ENCODE measurements at regions not wholly inside any gene's neighbourhood (a gene's known extent, or its start where the extent isn't known, plus 50 kb on each side); places are given as distances from the start of the nearest gene placed in this dataset.

DNA sequence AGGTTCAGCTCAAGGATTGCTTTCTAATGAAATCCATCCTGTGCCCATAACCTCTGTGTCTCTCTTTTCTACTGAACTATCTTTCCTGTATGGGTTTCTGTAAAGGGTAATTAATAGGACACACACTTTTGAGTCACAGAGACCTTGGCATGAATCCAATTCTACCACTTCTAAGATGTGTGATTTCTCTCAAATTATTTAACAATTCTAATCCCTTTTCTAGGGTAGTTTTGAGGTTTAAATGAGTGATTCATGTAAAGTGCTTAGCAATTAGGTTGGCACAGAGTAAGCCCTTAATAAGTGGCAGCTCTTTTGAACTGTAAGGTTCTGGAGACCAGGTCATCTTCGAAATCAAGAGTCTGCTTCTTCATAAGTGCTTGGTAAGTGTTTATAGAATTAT lies 202.7 kb downstream of the RASSF9 start:
- TF ChIP-seq, protein P1, sequence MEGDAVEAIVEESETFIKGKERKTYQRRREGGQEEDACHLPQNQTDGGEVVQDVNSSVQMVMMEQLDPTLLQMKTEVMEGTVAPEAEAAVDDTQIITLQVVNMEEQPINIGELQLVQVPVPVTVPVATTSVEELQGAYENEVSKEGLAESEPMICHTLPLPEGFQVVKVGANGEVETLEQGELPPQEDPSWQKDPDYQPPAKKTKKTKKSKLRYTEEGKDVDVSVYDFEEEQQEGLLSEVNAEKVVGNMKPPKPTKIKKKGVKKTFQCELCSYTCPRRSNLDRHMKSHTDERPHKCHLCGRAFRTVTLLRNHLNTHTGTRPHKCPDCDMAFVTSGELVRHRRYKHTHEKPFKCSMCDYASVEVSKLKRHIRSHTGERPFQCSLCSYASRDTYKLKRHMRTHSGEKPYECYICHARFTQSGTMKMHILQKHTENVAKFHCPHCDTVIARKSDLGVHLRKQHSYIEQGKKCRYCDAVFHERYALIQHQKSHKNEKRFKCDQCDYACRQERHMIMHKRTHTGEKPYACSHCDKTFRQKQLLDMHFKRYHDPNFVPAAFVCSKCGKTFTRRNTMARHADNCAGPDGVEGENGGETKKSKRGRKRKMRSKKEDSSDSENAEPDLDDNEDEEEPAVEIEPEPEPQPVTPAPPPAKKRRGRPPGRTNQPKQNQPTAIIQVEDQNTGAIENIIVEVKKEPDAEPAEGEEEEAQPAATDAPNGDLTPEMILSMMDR (IDR thresholded peaks at IDR 0.05): no peak
- no peak for TF ChIP-seq POLR2A (IDR thresholded peaks at IDR 0.05)
